ENCODE measurements at regions not wholly inside any gene's neighbourhood (a gene's known extent, or its start where the extent isn't known, plus 50 kb on each side); places are given as distances from the start of the nearest gene placed in this dataset.

GRCh38 chr11:22454461-22455090, 116.4 kb downstream of the SLC17A6 start:
- no peak for TF ChIP-seq CTCF (conservative IDR thresholded peaks at IDR 0.05 in 1 of 2, IDR thresholded peaks at IDR 0.05 in 1 of 2; ENCODE audit: low read depth in 1 of 2, low read length in 2 of 2)
- TF ChIP-seq EZH2 (IDR thresholded peaks at IDR 0.05; ENCODE audit: low read length, missing control alignments), result no peak

Measured in fibroblast of lung (primary cell).